HEK293 (cell line): ENCODE measurements at regions not wholly inside any gene's neighbourhood (a gene's known extent, or its start where the extent isn't known, plus 50 kb on each side); places are given as distances from the start of the nearest gene placed in this dataset.

Source experiments
- CTCF ChIA-PET: fragments of 350-600 bp; formaldehyde crosslinking; extraction: SDS; loops from one replicate; lab custom pipeline; 2021; ENCODE audit warnings: antibody characterized with exemption; lab: Yijun Ruan, JAX
- POLR2A ChIA-PET: fragments of 300-600 bp; formaldehyde crosslinking; extraction: SDS; loops from one replicate; lab custom pipeline; 2020; ENCODE audit warnings: antibody characterized with exemption, inconsistent platforms; lab: Yijun Ruan, JAX
- H3K27ac ChIP-seq: fragments of 200-500 bp; sonication (Bioruptor generic); 2 replicates; pipeline ENCODE4 v1.5.1; 2014; ENCODE audit warnings: low read depth, low read length, control low read depth, inconsistent platforms; ENCODE audit errors: extremely low read depth
- H3K36me3 ChIP-seq, 2 experiments: fragments of 200-500 bp in 1 of 2; sonication (Bioruptor generic) in 1 of 2; 1 replicate in 1 of 2; 2 replicates in 1 of 2; pipeline ENCODE4 v1.5.1; 2014 to 2017; ENCODE audit warnings: inconsistent platforms in 2 of 2, low read length in 2 of 2; ENCODE audit not compliant: control insufficient read depth in 2 of 2, insufficient read depth in 1 of 2
- H3K4me1 ChIP-seq: fragments of 200-500 bp; sonication (Bioruptor generic); 2 replicates; pipeline ENCODE4 v1.5.1; 2014; ENCODE audit warnings: mild to moderate bottlenecking, low read length, inconsistent platforms; ENCODE audit not compliant: control insufficient read depth, insufficient read depth
- H3K4me3 ChIP-seq: 2 replicates; pipeline ENCODE4 v1.5.1; 2011; ENCODE audit warnings: low read depth, mild to moderate bottlenecking, control low read depth, low read length, moderate library complexity
- H3K9me3 ChIP-seq: fragments of 200-500 bp; sonication (Bioruptor generic); 2 replicates; pipeline ENCODE4 v1.5.1; 2014; ENCODE audit warnings: low read depth, low read length, inconsistent platforms; ENCODE audit not compliant: control insufficient read depth, insufficient read depth
- BCL11A ChIP-seq: fragments of 450-650 bp; formaldehyde crosslinking; IDR thresholded peaks from 2 replicates; pipeline ENCODE4 v1.5.1; 2016; ENCODE audit warnings: low read depth, missing biosample characterization, missing genetic modification characterization
- HOXA7 ChIP-seq: sonication (generic); formaldehyde crosslinking; IDR thresholded peaks from 2 replicates; pipeline ENCODE4 v1.8.1; 2022; ENCODE audit warnings: missing genetic modification reagents, borderline replicate concordance
- KLF1 ChIP-seq: fragments of 450-650 bp; formaldehyde crosslinking; IDR thresholded peaks from 2 replicates; pipeline ENCODE4 v1.5.1; 2016; ENCODE audit warnings: missing biosample characterization, missing genetic modification characterization
- KLF16 ChIP-seq: fragments of 450-650 bp; formaldehyde crosslinking; IDR thresholded peaks from 2 replicates; pipeline ENCODE4 v1.5.1; 2017; ENCODE audit warnings: missing biosample characterization, missing genetic modification characterization
- KLF8 ChIP-seq: fragments of 450-650 bp; formaldehyde crosslinking; IDR thresholded peaks from 2 replicates; pipeline ENCODE4 v1.5.1; 2016; ENCODE audit warnings: missing biosample characterization, missing genetic modification characterization
- SCRT1 ChIP-seq: fragments of 450-650 bp; formaldehyde crosslinking; IDR thresholded peaks from 2 replicates; pipeline ENCODE4 v1.5.1; 2016; ENCODE audit warnings: missing biosample characterization, missing genetic modification characterization, borderline replicate concordance
- ZBTB6 ChIP-seq: fragments of 450-650 bp; formaldehyde crosslinking; IDR thresholded peaks from 2 replicates; pipeline ENCODE4 v1.5.1; 2017; ENCODE audit warnings: missing biosample characterization, missing genetic modification characterization
- ZFP3 ChIP-seq: fragments of 450-650 bp; formaldehyde crosslinking; IDR thresholded peaks from 2 replicates; pipeline ENCODE4 v1.5.1; 2016; ENCODE audit warnings: low read depth, missing biosample characterization, missing genetic modification characterization
- ZFP37 ChIP-seq: fragments of 450-650 bp; formaldehyde crosslinking; IDR thresholded peaks from 2 replicates; pipeline ENCODE4 v1.5.1; 2016; ENCODE audit warnings: missing biosample characterization, missing genetic modification characterization
- ZNF121 ChIP-seq: fragments of 450-650 bp; formaldehyde crosslinking; IDR thresholded peaks from 2 replicates; pipeline ENCODE4 v1.5.1; 2016; ENCODE audit warnings: missing biosample characterization, missing genetic modification characterization
- ZNF184 ChIP-seq: fragments of 450-650 bp; IDR thresholded peaks from 2 replicates; pipeline ENCODE4 v1.5.1; 2018; ENCODE audit warnings: missing biosample characterization, mild to moderate bottlenecking, missing genetic modification characterization
- ZNF239 ChIP-seq: fragments of 450-650 bp; formaldehyde crosslinking; IDR thresholded peaks from 2 replicates; pipeline ENCODE4 v1.5.1; 2016; ENCODE audit warnings: missing biosample characterization, missing genetic modification characterization
- ZNF324 ChIP-seq: fragments of 450-650 bp; formaldehyde crosslinking; IDR thresholded peaks from 2 replicates; pipeline ENCODE4 v1.5.1; 2016; ENCODE audit warnings: missing biosample characterization, missing genetic modification characterization
- ZNF335 ChIP-seq: fragments of 450-650 bp; formaldehyde crosslinking; conservative IDR thresholded peaks from 2 replicates; pipeline ENCODE4 v1.5.1; 2016; ENCODE audit warnings: missing biosample characterization, missing genetic modification characterization
- ZNF449 ChIP-seq: fragments of 450-650 bp; formaldehyde crosslinking; IDR thresholded peaks from 2 replicates; pipeline ENCODE4 v1.5.1; 2017; ENCODE audit warnings: missing biosample characterization, mild to moderate bottlenecking, missing genetic modification characterization, moderate library complexity
- ZNF473 ChIP-seq: fragments of 450-650 bp; formaldehyde crosslinking; IDR thresholded peaks from 2 replicates; pipeline ENCODE4 v1.5.1; 2017; ENCODE audit warnings: missing biosample characterization, missing genetic modification characterization
- ZNF529 ChIP-seq: fragments of 450-650 bp; formaldehyde crosslinking; IDR thresholded peaks from 2 replicates; pipeline ENCODE4 v1.5.1; 2017; ENCODE audit warnings: missing genetic modification characterization, missing biosample characterization; ENCODE audit not compliant: insufficient replicate concordance
- ZNF600 ChIP-seq: fragments of 450-650 bp; formaldehyde crosslinking; IDR thresholded peaks from 2 replicates; pipeline ENCODE4 v1.5.1; 2016; ENCODE audit warnings: missing biosample characterization, missing genetic modification characterization
- ZNF610 ChIP-seq: fragments of 450-650 bp; formaldehyde crosslinking; IDR thresholded peaks from 2 replicates; pipeline ENCODE4 v1.5.1; 2016; ENCODE audit warnings: missing biosample characterization, missing genetic modification characterization, borderline replicate concordance
- ZNF658 ChIP-seq: fragments of 450-650 bp; formaldehyde crosslinking; IDR thresholded peaks from 2 replicates; pipeline ENCODE4; 2016; ENCODE audit warnings: missing biosample characterization, missing genetic modification characterization
- ZNF777 ChIP-seq: fragments of 450-650 bp; formaldehyde crosslinking; IDR thresholded peaks from 2 replicates; pipeline ENCODE4 v1.5.1; 2017; ENCODE audit warnings: missing biosample characterization, missing genetic modification characterization, borderline replicate concordance
- ZNF830 ChIP-seq: fragments of 450-650 bp; IDR thresholded peaks from 2 replicates; pipeline ENCODE4 v1.5.0; 2018; ENCODE audit warnings: missing biosample characterization, missing genetic modification characterization, low read depth, mild to moderate bottlenecking, moderate library complexity
- ZSCAN16 ChIP-seq: fragments of 450-650 bp; formaldehyde crosslinking; IDR thresholded peaks from 2 replicates; pipeline ENCODE4 v1.5.1; 2016; ENCODE audit warnings: missing biosample characterization, missing genetic modification characterization
- ZSCAN18 ChIP-seq: fragments of 450-650 bp; formaldehyde crosslinking; IDR thresholded peaks from 2 replicates; pipeline ENCODE4 v1.5.1; 2016; ENCODE audit warnings: missing biosample characterization, missing genetic modification characterization
- TF ChIP-seq, protein P1 (sequence below): fragments of 450-650 bp; formaldehyde crosslinking; IDR thresholded peaks from 2 replicates; pipeline ENCODE4 v1.5.1; 2016; ENCODE audit warnings: missing biosample characterization, missing genetic modification characterization
- TF ChIP-seq, protein P2 (sequence below): fragments of 450-650 bp; formaldehyde crosslinking; IDR thresholded peaks from 2 replicates; pipeline ENCODE4 v1.5.1; 2016; ENCODE audit warnings: missing biosample characterization, missing genetic modification characterization, borderline replicate concordance

DNA sequence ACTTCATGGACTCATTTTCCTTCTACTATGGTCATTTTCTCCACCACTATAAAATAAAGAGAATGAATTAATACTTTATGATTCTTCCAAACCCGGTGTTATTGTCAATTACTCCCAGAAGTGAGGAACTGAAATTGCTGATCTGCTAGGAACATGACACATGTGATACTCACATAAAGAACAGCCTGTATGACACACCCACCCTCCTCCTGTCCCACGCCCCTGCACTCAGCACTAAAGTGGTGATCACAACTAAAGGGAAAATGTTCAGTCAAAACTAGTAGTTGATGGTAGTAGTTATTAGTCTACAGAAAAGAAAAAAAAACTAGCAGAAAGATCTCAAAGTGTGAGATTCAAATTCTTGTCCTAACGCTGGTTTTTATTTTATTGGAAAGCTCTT, 1508.3 kb downstream of the RAPGEF2 start:
- TF ChIP-seq, protein P1, sequence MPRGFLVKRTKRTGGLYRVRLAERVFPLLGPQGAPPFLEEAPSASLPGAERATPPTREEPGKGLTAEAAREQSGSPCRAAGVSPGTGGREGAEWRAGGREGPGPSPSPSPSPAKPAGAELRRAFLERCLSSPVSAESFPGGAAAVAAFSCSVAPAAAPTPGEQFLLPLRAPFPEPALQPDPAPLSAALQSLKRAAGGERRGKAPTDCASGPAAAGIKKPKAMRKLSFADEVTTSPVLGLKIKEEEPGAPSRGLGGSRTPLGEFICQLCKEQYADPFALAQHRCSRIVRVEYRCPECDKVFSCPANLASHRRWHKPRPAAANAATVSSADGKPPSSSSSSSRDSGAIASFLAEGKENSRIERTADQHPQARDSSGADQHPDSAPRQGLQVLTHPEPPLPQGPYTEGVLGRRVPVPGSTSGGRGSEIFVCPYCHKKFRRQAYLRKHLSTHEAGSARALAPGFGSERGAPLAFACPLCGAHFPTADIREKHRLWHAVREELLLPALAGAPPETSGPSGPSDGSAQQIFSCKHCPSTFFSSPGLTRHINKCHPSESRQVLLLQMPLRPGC = no peak
- TF ChIP-seq HOXA7 (CRISPR knock-in tag) (no peak), ZBTB6 (no peak), ZFP3 (tag by site-specific recombination) (no peak), ZNF239 (no peak), SCRT1 (tag by site-specific recombination) (no peak), ZNF324 (no peak), ZNF777 (tag by site-specific recombination) (no peak), ZNF830 (no peak), ZNF473 (no peak)
- Histone ChIP-seq H3K9me3 (no peaks in the 10 kb centered on the region), H3K27ac (no peak overlapping the region), H3K4me3 (no peak overlapping the region), H3K4me1 (no peaks in the 10 kb centered on the region), H3K36me3 (no peaks in the 10 kb centered on the region)
- ChIA-PET CTCF (no interaction called here), POLR2A (no interaction called here)

DNA sequence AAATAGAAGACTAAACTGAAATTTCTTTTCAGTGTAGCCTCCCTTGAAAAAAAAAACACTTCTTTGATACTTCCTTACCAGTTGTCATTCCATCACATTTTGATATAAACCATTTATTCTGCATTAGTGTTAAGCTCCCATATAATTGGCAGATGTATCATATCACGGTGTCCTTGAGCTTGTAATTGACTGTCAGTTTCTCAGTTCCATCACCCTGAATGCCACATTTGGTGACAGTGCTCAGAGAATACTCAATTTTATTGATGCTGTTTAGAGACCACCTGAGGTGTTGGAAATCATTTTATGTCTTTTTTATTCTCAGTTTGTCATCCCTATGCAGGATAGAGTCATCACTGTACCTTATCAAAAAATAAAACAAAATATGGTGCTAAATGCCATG, 1528.2 kb downstream of the RAPGEF2 start:
- CTCF ChIA-PET = interaction anchor here (0.7 kb wide), 1 partner anchor 130 kb away, joined by 3 read pairs; no protein-coding TSS in a partner anchor
- no peak overlapping the region for H3K4me3 ChIP-seq

More for the DNA sequence above, 1528.2 kb downstream of the RAPGEF2 start:
- H3K36me3 ChIP-seq = no peaks in the 10 kb centered on the region
- TF ChIP-seq KLF1 (tag by site-specific recombination) (no peak), ZFP37 (tag by site-specific recombination) (no peak), ZNF449 (tag by site-specific recombination) (no peak), KLF16 (tag by site-specific recombination) (no peak), KLF8 (tag by site-specific recombination) (no peak), ZSCAN16 (tag by site-specific recombination) (no peak), ZSCAN18 (tag by site-specific recombination) (no peak), ZNF529 (tag by site-specific recombination) (no peak), ZNF610 (no peak), ZNF658 (tag by site-specific recombination) (no peak), ZNF335 (no peak), ZNF184 (tag by site-specific recombination) (no peak), ZNF600 (no peak), ZNF121 (tag by site-specific recombination) (no peak), BCL11A (tag by site-specific recombination) (no peak)
- TF ChIP-seq, protein P1 = no peak
- TF ChIP-seq, protein P2, sequence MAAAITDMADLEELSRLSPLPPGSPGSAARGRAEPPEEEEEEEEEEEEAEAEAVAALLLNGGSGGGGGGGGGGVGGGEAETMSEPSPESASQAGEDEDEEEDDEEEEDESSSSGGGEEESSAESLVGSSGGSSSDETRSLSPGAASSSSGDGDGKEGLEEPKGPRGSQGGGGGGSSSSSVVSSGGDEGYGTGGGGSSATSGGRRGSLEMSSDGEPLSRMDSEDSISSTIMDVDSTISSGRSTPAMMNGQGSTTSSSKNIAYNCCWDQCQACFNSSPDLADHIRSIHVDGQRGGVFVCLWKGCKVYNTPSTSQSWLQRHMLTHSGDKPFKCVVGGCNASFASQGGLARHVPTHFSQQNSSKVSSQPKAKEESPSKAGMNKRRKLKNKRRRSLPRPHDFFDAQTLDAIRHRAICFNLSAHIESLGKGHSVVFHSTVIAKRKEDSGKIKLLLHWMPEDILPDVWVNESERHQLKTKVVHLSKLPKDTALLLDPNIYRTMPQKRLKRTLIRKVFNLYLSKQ (tag by site-specific recombination) = no peak
- no peaks in the 10 kb centered on the region for H3K4me1 ChIP-seq
- H3K27ac ChIP-seq = no peak overlapping the region
- no peaks in the 10 kb centered on the region for H3K9me3 ChIP-seq
- POLR2A ChIA-PET = no interaction called here
